Uterus (tissue), 3 donors: ENCODE measurements at regions not wholly inside any gene's neighbourhood (a gene's known extent, or its start where the extent isn't known, plus 50 kb on each side); places are given as distances from the start of the nearest gene placed in this dataset.

Experiments
- DNase-seq, 2 donors: peaks; one replicate each; pipeline ENCODE4 v3.0.0-alpha.2; 2019 to 2020
- H3K27ac ChIP-seq, 2 donors: fragments of 200-600 bp; sonication (generic); 1 replicate in 1 of 2; 2 replicates in 1 of 2; pipeline ENCODE4 v1.5.1; 2016 to 2018
- H3K27me3 ChIP-seq, 2 donors: fragments of 200-600 bp; sonication (generic); one replicate each; pipeline ENCODE4 v1.5.1; 2018 to 2019; ENCODE audit warnings: control low read depth in 1 of 2
- H3K36me3 ChIP-seq, 2 donors: fragments of 200-600 bp; sonication (generic); one replicate each; pipeline ENCODE4 v1.5.1; 2019; ENCODE audit warnings: control low read depth in 1 of 2
- H3K4me1 ChIP-seq, 2 donors: fragments of 200-600 bp; sonication (generic); one replicate each; pipeline ENCODE4 v1.5.1; 2018 to 2019; ENCODE audit warnings: control low read depth in 1 of 2
- H3K4me3 ChIP-seq, 2 donors: fragments of 200-600 bp; sonication (generic); 1 replicate in 1 of 2; 2 replicates in 1 of 2; pipeline ENCODE4 v1.5.1; 2018 to 2019; ENCODE audit warnings: mild to moderate bottlenecking in 1 of 2
- H3K9me3 ChIP-seq, 2 donors: fragments of 200-600 bp; sonication (generic); one replicate each; pipeline ENCODE4 v1.5.1; 2019; ENCODE audit warnings: control low read depth in 1 of 2
- CTCF ChIP-seq, 4 experiments: fragments of 200-600 bp in 2 of 4; fragments of 450-650 bp in 2 of 4; sonication (generic) in 2 of 4; IDR thresholded peaks; one replicate each; pipeline ENCODE4 v1.5.1; 2016 to 2019; ENCODE audit warnings: antibody characterized with exemption in 4 of 4, mild to moderate bottlenecking in 2 of 4, moderate library complexity in 1 of 4
- POLR2A ChIP-seq, 2 donors: fragments of 450-650 bp; IDR thresholded peaks; one replicate each; pipeline ENCODE4 v1.6.1; 2016; ENCODE audit warnings: antibody characterized with exemption in 2 of 2, mild to moderate bottlenecking in 1 of 2, moderate library complexity in 1 of 2
- intact Hi-C: fragments of 100-400 bp; cut with DNase I; formaldehyde crosslinking; loops from one replicate; pipeline ENCODE4 v1.15.1; 2023; ENCODE audit warnings: low total_unique reads
- donor health status: DM: yes; HTN: yes; CAD: no.

DNA sequence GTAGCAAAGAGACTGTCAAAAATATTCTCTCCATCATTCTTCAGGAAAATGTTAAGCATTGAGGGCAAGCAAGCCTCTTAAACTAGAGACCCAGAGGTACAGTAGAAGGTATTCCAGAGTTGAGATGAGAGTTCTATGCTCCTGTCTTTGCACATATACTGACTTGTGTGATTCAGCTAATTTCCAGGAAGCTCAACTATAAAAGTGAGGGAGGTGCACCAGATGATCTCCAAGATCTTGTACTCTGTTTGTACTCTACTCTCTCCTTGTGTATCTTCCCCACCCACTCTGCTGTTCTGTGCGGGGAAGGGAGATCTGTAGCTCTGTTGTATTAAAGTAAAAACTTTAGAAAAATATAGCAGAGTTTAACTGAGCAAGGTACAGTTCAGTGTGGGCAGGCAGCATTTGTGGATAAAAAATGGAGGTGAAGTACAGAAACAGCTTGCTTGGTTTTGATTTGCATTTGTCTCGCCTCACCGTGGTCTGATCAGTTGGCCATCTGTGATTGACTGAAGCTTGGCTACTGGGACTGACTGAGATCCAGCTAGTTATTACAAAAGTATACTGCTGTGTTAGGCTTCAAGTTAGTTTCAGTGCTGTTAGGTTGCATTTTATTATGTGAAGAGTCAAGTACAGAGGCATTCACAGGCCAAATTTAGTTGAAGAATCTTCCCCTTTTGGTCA lies 463.1 kb upstream of the GOLIM4 start:
- no peaks in the 10 kb centered on the region for H3K4me1 ChIP-seq
- no peaks in the 10 kb centered on the region for H3K36me3 ChIP-seq
- H3K4me3 ChIP-seq = no peak overlapping the region
- H3K9me3 ChIP-seq = no peaks in the 10 kb centered on the region
- intact Hi-C loops = no loop called here
- TF ChIP-seq CTCF (IDR thresholded peaks at IDR 0.05) (no peak), POLR2A (IDR thresholded peaks at IDR 0.05) (no peak)
- H3K27ac ChIP-seq = no peak overlapping the region
- no peak for DNase-seq
- H3K27me3 ChIP-seq = no peaks in the 10 kb centered on the region

- Histone ChIP-seq H3K36me3 (no peaks in the 10 kb centered on the region), H3K27ac (no peak overlapping the region), H3K4me1 (no peaks in the 10 kb centered on the region), H3K27me3 (no peaks in the 10 kb centered on the region), H3K4me3 (no peak overlapping the region), H3K9me3 (no peaks in the 10 kb centered on the region)
- intact Hi-C loops = no loop called here
- DNase-seq = no peak
- TF ChIP-seq POLR2A (IDR thresholded peaks at IDR 0.05) (no peak), CTCF (IDR thresholded peaks at IDR 0.05) (no peak)
Measured at GRCh38 chr3:168552251-168552650, 456.5 kb upstream of the GOLIM4 start.

DNA sequence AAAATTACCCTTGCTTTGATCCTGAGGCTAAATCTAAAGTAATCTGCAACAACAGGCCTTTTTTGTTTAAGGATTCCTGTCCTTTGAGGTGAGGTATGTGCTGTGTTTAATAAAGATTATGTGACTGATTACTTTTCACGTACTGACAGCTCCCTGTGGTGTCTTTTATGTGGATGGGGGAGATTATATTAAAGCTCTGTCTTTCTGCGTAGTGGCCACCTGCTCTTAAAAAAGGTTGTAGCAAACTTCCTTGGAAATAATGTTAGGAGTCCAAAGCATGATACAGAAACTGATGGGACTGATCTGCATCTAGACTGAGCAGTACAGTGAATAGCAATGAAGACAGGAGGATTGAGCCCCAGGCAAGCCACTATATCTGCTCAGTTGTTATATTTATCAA lies 453.0 kb upstream of the GOLIM4 start:
- Histone ChIP-seq H3K27ac (no peak overlapping the region), H3K4me1 (no peaks in the 10 kb centered on the region), H3K9me3 (no peaks in the 10 kb centered on the region), H3K36me3 (no peaks in the 10 kb centered on the region), H3K27me3 (no peaks in the 10 kb centered on the region), H3K4me3 (no peak overlapping the region)
- intact Hi-C loops = no loop called here
- no peak for DNase-seq
- TF ChIP-seq CTCF (IDR thresholded peaks at IDR 0.05) = no peak

DNA sequence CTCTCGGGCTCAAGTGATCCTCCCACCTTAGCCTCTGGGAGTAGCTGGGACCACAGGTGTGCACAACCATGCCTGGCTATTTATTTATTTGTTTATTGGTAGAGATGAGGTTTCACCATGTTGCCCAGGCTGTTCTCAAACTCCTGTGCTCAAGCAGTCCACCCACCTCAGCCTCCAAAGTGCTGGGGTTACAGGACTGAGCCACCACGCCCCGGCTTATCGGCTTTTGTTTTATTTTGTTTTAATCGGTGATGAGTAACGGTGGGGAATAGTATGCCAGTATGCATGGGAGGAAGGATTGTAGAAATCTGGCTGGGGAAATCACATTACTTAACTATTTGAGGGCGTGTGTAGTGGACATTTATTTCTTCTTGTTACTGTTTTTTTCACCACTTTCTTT lies 451.0 kb upstream of the GOLIM4 start:
- Histone ChIP-seq H3K9me3 (no peaks in the 10 kb centered on the region), H3K27me3 (no peaks in the 10 kb centered on the region), H3K4me3 (no peak overlapping the region), H3K27ac (no peak overlapping the region), H3K4me1 (no peaks in the 10 kb centered on the region), H3K36me3 (no peaks in the 10 kb centered on the region)
- intact Hi-C loops = no loop called here
- no peak for DNase-seq
- no peak for TF ChIP-seq CTCF (IDR thresholded peaks at IDR 0.05)
- no peak for TF ChIP-seq POLR2A (IDR thresholded peaks at IDR 0.05)

GRCh38 chr3:168545591-168545990 lies 449.9 kb upstream of the GOLIM4 start:
- TF ChIP-seq POLR2A (IDR thresholded peaks at IDR 0.05) (no peak), CTCF (IDR thresholded peaks at IDR 0.05) (no peak)
- intact Hi-C loops = no loop called here

More at GRCh38 chr3:168545591-168545990, 449.9 kb upstream of the GOLIM4 start:
- Histone ChIP-seq H3K9me3 (no peaks in the 10 kb centered on the region), H3K27ac (no peak overlapping the region), H3K4me1 (no peaks in the 10 kb centered on the region), H3K4me3 (no peak overlapping the region), H3K27me3 (no peaks in the 10 kb centered on the region), H3K36me3 (no peaks in the 10 kb centered on the region)
- no peak for DNase-seq
